ENCODE measurements at regions not wholly inside any gene's neighbourhood (a gene's known extent, or its start where the extent isn't known, plus 50 kb on each side); places are given as distances from the start of the nearest gene placed in this dataset.

DNA sequence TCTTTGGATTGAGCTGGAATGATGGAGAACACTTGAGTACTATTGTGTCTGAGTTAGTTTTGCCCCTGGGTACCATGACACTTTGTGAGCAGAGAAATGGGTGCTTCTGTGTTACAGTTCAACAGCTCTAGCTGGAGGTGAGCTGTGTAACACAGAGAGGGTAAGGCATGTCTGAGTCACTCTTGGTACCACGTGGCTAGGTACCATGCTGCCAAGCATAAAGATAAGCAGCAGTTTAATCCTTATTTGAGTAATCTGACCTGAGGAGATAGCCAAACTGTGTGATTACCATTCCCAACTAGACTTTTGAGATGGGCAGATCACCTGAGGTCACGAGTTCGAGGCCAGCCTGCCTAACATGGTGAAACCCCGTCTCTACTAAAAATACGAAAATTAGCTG is 122.0 kb downstream of the OLFM4 start:
- no peak for DNase-seq

DNA sequence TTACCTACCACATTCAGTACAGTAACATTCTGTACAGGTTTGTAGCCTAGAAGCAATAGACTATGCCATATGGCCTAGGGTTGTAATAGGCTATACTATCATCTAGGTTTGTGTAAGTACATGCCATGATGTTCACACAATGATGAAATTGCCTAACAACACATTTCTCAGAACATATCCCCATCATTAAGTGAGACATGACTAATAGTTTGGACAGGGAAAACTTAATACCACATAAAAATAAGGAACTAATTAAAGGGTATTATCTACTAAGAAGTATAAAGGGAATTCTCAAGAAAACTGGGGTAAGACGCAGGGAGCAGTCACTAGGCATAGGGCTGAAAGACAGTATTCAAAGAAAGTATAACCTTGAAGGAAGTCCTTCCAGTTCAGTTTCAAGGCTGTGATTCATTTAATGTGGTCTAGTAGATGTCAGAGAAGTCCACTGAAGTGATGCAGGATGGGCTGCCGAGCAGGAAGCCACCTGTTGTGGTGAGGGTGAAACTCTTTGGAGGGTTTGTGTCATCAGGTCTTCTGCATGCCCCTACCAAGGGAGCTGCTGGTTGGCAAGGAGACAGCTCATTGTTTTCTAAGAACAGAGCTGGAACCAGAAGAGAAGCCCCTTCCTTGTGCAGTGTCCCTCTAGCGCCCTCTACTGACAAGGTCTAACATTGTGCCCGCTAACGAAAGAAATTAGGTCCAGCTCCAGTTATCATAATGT is 122.9 kb downstream of the OLFM4 start:
- DNase-seq = no peak

DNA sequence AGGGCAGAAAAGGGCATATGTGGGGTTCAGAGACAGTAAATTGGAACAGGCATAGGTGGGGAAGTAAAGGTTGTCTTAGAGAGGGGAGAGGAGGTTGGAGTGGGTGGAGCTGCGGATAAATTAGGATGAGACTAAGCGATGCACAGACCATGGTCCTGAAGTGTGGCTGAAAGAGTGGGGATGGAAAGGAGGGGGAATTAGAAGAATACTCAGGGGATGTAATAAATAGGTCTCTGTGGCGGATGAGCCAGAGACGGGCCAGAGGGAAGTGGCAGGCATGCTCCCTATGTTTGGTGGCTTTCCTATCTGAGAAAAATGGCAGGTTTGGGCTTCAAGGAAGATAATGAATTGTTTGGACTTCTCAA is 123.4 kb downstream of the OLFM4 start:
- DNase-seq = no peak

DNA sequence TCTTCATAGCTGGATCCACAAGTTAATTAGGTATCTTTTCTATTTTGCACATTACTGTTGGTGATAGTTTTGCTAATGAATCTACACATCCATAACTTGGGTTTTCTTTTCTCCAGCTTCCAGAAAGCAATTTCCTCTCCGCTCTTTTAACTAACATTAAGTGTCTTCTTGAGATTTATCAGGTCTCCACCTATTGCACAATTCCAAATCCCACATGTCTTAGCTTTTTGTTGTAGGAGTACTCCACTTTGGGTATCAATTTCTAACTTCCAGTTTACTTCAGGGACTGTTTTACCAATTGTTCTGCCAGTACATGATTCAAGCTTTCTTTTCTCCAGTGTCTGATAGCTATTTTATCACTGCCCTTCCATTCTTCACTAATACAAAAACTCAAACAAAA is 129.6 kb downstream of the OLFM4 start:
- no peak for DNase-seq

DNA sequence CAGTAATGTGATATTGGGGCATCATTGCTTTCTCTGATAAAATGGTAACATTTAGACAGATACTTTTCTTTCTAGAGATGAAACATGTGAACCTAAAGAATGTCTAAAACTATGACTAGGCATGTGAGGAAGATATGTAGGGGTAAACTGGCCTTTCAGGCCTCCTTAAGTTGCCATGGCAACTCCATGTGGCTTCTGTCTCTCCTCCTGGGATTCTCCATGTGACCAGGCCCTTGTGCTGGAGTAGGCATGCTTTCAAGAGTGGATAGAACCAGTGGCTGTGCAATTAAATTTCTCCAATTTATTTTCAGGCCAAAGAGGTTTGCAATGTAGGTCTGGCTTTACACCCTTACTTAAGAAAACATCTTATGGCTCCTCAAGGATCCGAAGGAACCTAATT is 130.8 kb downstream of the OLFM4 start:
- DNase-seq = no peak

DNA sequence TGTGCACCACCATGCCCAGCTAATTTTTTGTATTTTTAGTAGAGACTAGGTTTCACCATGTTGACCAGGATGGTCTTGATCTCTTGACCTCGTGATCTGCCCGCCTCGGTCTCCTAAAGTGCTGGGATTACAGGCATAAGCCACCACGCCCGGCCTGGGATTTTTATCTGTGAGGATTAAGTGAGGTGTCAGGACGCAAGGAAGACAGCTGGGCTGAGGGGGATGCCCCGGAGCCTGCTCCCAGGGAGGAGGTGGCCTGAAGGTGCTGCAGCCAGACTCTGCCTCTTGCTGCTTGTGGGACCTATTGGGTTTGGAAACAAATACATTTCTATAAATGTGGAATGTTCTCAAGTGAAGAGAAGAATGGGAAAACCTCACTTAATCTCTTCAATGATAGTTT is 131.6 kb downstream of the OLFM4 start:
- DNase-seq = no peak

DNA sequence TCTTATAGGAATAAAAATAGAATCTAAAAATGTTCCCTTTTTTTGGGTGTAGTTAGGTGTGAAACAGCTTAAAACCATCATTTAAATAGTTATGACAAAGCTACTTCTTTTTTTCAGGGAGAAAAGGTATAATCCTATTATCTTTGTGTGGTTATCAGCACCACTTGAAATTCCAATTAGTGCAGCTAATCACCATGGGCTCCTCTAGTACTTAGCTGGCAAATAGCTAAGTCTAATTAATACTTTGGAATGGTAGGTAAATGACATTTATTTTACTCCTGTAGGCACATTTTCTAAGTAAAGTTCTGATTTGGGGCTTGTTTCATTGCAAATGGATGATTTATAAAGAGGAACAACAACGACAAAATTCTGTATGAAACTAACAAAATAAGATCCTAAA is 132.6 kb downstream of the OLFM4 start:
- DNase-seq = no peak

DNA sequence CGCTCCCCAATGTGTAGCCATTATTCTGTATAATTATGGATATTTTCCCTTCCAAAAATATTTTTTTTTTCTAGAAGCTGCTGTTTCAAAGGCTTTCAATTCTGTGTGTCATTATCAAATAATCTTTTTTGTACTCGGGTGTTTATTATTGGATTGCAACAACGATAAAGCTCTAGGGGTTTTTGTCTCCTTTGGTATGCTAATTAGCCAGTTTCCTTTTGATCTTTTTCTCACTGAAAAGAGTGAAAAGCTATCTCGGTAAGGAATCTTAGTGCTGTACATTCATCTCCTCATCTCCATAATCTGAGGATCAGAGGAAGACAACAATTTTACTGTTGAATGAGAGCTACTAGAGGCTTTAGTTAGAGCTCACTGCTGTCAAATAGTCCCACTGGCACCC is 136.6 kb downstream of the OLFM4 start:
- DNase-seq = no peak

DNA sequence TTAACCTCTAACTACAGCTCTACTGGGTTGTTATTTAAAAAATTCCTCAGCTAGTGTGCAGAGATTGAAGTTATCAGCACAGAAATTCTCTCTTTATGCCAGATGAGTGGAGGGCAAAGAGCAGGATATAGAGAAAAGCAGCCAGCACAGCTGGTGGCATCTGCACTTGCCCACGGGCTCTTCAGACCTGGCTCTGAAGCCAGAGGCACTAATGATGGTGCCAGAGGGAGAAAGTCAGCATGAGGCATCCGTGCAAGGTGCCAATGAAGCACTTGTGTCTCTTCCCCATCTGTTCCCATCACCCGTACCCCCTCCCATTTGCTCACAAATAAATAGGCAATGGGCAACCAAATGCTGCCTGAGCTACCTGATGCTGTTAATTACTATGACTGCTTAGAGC is 138.9 kb downstream of the OLFM4 start:
- DNase-seq = no peak

DNA sequence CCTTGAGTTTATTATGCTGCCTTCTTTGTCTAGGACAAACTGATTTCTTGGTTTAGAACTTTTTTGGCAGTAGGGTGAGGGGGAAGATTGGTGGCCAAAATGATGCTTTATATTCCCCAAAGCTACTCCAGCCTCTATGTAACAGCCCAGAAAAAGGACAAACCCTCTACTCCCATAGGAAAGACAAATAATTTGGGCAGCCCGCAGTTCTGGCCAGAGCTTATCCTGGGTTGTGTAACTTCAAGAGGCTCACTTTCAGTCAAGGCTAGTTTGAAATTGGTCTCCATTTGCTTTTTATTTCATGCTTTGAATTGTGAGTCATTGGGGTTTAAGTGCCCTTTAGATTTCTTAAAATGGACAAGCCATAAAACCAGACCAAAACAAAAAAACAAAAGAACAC is 142.3 kb downstream of the OLFM4 start:
- DNase-seq = no peak

DNA sequence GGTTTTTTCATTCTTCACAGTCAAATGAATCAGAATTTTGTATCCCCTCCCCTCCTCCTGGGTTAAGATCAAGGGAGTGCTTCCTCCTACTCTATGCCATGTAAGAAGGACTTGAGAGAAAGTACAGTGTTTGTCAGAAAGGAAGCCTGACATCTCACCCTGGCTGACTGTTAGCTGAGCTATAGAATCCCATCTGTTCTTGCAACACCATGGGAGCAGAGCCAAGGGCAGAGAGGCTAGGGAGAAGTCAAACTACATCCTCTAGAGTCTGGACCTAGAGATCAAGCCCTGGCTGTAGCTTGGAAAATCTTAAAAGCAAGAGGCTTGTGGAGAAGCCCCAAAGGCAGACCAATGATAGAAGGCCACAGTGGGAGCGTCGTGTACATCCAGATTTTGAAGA is 145.9 kb downstream of the OLFM4 start:
- DNase-seq = no peak

DNA sequence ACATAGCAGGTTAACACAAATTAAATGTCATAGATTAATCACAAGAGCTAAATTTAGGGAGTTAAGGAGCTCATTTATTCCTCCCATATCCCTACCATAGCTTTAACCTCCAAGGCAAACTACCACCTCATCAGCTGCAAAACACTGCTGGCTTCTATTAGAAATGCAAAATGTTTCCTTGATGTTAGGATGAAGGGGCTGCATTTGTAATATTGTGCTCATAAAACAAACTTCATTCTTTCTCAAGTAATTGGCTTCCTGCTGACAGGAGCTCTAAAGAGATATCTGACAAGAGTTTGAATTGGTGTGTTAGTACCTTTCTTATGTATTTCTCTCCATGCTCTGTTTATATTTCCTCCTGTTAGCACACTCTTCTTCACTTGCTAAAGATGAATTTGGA is 152.1 kb downstream of the OLFM4 start:
- no peak for DNase-seq

DNA sequence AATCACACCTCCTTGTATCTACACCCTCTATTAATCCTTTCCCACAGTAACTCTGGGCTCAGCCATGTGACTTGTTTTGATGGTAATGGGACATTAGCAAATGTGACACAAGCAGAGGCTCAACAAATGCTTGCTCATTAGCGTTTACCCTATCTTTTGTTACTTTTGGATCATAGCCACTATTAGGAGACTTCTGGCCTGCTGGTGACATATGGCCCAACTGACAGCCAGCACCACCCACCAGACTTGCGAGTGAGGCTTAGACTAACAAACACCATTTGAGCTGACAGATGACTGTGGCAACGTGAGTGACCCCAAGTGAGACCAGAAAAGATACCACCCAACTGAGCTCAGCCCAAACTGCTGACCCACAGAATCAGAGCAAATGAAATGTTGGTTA is 154.1 kb downstream of the OLFM4 start:
- DNase-seq = no peak

DNA sequence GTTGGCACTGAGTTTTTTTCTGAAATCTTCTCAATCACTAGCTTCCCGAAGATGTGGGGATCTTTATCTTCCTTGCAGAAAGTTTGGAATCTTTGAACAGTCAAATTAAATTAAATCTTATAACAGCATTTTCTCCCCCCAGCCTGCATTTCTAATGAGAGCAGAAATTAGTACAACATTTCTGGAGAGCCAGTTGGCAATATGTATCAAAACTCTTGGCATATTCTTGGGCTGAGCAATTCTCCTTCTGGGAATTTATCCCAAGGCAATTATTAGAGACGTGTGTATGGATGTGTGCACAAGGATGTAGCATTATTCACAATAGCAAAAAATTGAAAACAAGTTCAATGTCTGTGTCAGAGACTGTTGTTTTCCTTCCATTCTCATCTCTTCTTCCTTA is 159.5 kb downstream of the OLFM4 start:
- DNase-seq = no peak

DNA sequence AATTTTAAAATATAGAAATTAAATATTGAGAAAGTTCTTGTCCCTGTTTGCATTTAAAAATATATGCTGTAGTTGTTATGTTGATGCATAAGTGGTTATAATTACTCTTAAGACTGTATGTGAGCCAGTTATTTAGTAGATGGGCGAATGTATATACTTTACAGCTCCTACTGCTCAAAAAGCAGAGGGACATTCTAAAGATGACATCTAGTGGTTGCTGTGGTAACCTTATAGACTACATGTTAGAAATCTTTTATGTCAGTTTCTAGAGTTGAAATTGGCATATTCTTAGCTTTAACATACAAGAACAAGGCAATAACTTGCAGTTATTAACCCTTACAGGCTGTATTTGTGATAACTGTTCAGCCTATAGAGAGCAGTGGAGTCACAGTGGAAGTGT is 160.5 kb downstream of the OLFM4 start:
- no peak for DNase-seq

DNA sequence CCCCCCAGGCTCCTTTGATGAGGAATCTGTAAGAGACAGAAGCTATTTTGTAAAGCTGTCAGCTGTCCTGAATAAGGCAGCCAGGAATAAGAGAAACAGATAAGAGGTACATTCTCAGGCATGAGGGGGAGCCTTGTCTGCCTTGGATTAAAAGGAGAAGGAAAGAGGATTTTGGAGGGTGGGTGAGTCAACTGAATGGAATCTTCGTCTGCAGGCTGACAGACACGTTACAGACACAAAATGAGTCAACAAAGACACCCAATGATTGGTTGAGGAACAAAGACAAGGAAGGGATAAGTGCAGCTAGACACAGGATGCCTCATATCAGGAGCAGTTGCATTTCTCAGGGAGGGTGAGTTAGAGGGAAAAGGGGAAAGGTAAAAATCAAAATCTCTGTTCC is 162.5 kb downstream of the OLFM4 start:
- no peak for DNase-seq

DNA sequence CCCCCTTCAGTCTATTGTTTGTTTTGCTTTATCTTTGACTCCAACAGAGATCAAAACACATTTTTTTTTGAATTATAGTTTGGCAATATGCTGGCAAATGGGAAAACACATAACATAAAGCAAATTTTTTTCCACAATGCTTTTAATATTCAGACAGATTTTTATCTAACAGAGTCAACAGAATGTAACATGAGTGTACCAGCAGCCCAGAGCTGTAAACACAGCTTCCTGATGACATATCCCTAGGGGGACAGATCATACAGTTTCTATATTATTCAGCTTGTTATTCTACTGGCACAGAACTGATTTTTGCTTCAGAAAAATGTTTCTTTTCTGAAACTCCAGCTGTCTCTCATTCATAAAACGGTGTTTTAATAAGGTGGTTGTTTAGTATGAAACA is 168.8 kb downstream of the OLFM4 start:
- no peak for DNase-seq

DNA sequence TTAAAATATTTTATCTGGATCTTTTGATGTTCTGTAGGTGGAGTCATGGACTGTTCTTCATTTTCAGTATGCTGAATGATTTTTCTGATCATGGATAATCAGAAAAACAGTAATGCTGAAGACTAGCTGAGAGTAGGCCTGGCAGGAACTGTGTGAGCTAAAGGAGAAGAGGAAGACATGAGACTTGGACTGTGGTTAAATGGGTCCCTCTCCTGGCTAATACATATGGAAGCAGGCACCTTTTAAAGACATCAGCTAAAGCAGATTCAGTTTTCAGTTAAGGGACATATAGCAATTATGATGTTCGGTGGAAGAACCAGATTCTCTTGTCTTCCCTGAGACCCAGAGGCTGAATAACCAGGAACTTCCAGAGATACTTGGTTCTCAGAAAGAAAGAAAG is 169.4 kb downstream of the OLFM4 start:
- no peak for DNase-seq

DNA sequence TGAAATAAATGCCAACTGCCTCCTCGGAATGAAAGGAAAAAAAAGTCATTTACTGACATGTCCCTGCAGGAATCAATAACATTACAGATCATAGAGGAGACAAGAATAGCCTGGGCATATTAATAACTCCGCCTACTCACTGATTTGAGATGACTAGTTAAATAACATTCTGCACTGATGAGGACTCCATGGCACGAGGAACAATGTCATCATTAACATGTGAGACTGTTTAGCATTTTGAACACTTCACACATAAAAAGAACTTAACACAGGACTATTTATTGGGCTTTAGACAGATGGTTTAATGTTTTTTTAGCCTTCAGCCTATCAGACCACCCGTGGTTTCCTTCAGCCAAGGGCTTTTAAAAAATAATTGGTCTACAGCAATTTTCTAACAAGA is 170.1 kb downstream of the OLFM4 start:
- DNase-seq = no peak

DNA sequence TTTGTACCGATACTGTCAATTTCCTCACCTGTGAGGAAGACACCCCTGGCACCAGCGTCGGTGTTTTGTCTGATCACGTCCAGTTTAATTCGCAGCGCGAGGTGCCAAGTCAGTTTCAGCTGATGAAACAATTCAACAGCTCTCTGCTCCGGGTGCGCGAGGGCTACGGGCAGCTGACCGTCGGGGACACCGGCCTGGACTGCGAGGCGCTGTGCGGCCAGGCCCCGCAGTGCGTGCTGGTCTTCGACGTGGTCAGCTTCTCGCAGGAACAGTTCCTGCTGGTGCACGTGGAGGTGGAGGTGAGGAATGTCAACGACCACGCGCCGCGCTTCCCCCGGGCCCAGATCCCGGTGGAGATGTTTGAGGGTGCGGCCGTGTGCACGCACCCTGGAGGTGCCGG is 171.5 kb downstream of the OLFM4 start:
- no peak for DNase-seq

DNA sequence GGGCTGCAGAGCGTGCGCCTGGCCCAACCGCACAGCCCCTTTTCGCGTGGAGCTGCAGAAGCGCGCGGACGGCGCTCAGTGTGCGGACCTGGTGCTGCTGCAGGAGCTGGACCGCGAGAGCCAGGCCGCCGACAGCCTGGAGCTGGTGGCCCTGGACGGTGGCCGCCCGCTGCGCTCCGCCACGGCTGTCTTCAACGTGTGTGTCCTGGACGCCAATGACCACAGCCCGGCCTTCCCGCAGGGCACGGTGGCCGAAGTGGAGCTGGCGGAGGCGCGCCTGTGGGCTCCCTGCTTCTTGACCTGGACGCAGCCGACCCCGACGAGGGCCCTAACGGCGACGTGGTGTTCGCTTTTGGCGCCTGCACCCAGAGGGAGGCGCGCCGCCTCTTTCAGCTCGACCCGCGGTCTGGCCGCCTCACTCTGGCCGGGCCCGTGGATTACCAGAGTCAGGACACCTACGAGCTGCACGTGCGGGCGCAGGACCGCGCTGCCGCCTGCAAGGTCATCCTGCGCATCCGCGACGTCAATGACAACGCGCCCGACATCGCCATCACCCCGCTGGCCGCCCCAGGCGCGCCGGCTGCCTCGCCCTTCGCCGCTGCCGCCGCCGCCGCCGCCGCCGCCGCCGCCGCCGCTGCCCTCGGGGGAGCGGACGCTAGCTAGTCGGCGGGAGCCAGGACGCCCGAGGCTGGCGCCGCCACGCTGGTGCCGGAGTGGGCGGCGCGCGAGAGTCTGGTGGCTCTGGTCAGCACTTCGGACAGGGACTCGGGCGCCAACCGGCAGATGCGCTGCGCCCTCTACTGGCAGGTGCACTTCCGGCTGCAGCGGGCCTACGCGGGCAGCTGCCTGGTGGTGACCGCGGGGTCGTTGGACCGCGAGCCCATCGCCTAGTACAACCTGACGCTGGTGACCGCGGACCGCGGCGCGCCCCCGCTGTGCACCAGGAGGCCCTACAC is 172.2 kb downstream of the OLFM4 start:
- DNase-seq = no peak

DNA sequence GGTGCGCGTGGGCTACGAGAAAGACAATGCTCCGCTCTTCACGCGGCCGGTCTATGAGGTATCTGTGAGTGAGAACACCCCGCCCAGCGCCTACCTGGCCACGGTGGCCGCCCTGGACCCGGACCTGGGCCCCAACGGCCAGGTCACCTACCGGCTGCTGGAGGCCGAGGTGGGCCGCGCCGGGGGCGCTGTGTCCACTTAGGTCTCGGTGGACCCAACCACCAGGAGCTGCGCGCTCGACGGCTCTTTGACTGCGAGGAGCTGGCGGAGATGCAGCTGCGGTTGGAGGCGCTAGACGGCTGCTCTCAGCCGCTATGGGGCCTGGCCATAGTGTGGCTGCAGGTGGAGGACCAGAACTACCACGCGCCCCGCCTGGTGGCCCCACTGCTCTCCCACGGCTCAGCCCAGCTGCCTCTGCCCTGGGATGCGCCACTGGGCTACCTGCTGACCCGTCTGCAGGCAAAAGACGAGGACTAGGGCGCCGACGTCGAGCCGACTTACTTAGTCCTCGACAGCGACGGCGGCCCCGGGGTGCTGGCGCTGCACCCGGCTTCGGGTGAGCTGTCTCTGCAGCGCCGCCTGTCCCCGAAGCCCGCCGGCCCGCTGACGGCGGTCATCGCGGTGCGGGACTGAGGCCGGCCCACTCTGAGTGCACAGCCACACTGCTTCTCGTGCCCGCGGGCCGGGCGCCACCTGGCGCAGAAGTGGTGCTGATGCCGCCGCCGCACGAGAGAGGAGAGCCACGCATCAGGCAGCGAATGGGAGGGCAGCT is 173.0 kb downstream of the OLFM4 start:
- no peak for DNase-seq

DNA sequence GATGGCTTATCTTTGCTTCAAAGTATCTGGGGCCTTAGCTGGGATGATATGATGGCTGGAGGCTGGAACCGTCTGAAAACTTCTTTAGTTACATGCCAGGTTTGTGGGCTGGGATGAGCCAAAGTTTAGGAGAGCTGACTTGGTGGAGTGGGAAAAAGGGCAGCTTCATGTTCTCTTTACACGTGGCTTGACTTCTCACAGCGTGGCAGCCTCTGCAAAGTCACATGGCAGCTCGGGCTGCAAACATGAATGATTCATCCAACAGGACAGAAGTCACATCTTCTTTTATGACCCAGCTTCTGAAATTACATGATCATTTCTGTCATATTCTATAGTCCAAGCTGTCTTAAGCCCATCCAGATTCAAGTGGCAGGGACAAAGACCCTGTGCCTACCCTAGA is 176.0 kb downstream of the OLFM4 start:
- DNase-seq = no peak

DNA sequence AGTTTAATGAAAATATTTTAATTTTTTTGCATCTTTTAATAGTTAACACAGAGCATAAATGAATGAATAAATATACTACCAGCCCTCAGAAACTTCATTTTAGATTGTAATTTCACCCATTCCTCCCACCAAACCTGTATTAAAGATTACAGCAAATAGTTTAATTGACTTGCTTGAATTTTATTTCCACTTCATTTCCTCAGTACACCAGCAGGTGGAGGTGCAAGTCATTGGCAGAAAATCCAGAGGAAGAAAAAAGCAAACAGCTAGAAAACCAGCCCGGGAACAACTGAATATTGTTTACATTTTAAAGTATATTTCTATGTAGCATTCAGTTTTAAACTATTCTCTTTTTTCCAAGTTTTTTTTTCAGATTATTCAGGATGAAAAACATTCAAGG is 177.8 kb downstream of the OLFM4 start:
- no peak for DNase-seq

Data from GF-D8 (cell line).